Stimulated activated CD8-positive, alpha-beta memory T cell treated with anti-CD3 and anti-CD28 coated beads, Interleukin-7, amount 100 ng/mL, for 1 hour (primary cell): ENCODE measurements at regions not wholly inside any gene's neighbourhood (a gene's known extent, or its start where the extent isn't known, plus 50 kb on each side); places are given as distances from the start of the nearest gene placed in this dataset.
"Not testable (repeated sequence)": the region's sequence is repeated elsewhere in the genome, so short reads cannot be mapped to it uniquely, and the experiment has no call there.

Experiments used
- DNase-seq, 2 donors: peaks; one replicate each; pipeline ENCODE4 v3.0.0-alpha.2; 2020; ENCODE audit warnings: low read depth in 2 of 2

DNA sequence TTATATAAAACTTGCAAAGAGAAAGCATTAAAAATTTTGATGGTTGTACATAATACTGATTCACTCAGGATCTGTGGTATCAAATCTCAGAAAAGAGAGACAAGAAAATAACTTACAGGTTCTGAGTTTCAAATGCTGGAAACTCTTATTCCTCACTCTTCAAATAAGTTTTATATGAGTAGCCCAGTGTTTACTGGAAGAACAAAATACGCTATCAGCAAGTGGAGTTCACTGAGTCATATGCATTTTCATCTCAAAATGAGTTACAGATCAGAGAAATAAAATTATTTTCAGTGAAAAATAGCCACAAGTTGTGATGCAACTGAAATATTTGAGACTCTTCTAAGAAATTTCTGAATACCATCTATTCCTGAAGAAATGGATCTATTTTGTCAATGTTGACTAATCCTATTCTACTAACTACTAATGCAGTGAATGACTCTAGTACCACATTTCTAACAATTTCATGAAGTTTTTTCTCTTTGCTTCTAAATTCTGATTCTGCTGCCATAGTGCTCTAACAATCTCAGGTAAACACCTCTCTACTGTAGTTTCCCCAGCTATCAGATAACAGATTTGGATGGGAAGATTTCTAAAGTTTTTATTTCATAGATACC lies 391.7 kb downstream of the ZEB2 start:
- no peak for DNase-seq

GRCh38 chr2:144127693-144128092 lies 392.2 kb downstream of the ZEB2 start:
- no peak for DNase-seq

DNA sequence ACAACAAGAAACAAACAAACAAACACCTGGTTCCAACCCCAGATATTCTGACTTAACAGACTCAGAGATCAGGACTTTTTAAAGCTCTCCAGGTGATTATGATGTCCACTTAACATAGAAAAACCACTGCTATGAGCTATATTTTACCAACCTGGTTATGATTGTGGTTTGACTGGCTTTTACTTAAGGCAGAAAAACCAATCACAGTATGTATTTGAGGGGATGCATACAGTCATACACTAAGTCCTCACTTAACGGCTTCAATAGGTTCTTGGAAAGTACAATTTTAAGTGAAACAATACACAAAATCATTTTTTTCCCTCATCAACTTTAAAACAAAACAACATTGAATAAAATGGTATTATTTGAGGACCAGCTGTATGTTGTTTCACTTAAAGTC lies 393.6 kb downstream of the ZEB2 start:
- DNase-seq = no peak

DNA sequence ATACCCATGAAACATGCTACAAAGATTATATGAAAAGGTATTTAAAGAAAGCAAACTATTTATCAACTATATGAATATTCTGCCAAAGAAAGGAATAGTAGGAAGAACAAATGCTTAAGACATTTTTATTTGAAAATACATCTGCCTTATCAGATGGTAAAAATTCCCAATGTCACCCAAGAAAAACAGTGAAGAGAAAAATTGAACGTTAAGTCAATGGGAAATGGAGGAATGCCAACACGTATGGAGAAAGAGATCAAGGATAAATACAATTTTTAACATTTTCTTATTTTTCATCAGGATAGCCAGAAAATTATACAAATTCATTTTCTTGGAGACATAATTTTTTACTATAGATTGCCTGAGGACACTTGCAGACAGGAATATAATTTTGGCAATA lies 394.2 kb downstream of the ZEB2 start:
- DNase-seq = no peak

- no peak for DNase-seq
Observed at GRCh38 chr2:144124882-144125281, 395.0 kb downstream of the ZEB2 start.

- no peak for DNase-seq
Observed at GRCh38 chr2:144120487-144120886, 399.4 kb downstream of the ZEB2 start.

GRCh38 chr2:144117086-144117485 lies 402.8 kb downstream of the ZEB2 start:
- DNase-seq = no peak

DNA sequence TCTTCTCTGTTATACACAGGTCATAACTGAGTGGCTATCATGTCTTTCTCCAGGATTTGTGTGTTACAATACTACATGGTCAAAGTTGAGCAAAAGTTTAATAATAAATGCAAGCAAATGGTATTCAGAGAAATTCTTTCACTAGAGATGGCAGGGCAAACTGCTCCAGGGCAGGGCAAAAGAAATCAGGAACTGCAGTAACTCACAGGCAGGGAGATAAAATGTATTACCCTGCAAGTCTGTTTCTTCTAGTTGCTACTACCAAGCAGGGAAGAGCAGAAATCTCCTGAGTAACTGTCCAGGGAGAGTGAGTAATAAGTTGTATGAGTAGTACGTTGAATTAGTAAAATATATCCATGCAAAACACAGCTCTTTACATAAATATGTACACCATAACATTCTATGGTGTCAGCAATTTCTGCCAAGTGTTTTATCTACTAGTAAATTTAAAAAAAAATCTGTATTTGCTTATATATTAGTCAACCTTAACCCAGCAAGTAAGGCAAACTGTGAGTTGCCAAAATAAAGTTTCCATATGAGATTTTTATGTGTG lies 404.1 kb downstream of the ZEB2 start:
- no peak for DNase-seq

- no peak for DNase-seq
Observed at GRCh38 chr2:144114760-144115159, 405.2 kb downstream of the ZEB2 start.

DNA sequence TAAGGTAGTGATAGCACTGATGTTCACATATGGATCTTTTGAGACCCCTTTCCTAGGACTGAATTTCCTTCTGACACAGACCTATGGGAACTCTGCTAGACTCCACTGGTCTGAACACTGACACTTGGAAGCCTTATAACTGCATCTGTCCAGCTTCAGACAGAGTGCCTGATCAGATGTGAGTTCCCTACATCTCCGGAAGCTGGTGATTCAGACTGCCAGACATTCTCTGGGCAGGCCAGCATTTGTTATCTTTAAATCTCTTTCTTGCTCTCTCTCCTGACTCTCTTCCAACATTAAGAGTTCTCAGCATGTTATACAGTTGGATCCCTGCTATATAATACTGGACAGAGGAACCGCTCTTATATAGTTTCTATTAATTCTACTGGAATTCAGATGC lies 408.5 kb downstream of the ZEB2 start:
- DNase-seq = no peak

- not testable (repeated sequence) for DNase-seq
Observed at GRCh38 chr2:144106104-144106503, 413.8 kb downstream of the ZEB2 start.

DNA sequence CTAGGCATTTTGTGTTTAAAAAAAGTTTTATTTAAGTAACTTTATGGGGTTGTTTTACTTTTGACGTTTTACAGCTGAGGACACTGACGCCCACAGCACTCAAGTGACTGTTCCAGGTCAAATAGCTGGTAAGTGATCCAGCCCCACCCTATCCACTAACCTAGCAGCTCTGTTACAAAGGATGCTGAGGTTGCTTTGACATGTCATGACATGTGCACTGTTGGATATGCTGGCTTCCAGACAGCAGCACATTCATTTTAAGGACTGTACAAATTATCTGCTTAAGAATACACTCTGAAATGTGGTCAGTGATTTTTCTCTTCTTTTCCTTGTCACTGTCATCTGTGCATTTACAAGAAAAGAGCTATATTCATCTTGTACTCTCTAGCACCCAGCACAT lies 417.5 kb downstream of the ZEB2 start:
- DNase-seq = no peak

- DNase-seq = no peak
Observed at GRCh38 chr2:144099780-144100377, 420.0 kb downstream of the ZEB2 start.

DNA sequence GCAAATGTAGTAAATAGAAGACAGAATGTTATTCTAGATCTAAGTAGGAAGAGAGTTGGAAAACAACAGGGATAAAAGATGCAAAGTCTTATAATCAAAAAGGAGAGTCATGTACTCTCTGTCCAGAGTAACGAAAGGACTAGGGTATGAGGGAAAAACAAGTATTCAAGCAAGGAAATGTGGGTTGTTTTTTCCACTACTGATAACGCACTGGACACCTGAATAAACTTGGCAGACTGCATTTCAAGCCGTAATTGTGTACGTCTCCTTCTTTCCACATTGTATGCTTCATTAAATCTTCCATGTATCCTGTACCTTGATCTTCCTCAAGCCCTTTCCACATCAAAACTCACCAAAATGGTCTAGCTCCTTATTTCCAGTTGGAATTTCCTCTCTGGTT lies 420.6 kb downstream of the ZEB2 start:
- DNase-seq = no peak

DNA sequence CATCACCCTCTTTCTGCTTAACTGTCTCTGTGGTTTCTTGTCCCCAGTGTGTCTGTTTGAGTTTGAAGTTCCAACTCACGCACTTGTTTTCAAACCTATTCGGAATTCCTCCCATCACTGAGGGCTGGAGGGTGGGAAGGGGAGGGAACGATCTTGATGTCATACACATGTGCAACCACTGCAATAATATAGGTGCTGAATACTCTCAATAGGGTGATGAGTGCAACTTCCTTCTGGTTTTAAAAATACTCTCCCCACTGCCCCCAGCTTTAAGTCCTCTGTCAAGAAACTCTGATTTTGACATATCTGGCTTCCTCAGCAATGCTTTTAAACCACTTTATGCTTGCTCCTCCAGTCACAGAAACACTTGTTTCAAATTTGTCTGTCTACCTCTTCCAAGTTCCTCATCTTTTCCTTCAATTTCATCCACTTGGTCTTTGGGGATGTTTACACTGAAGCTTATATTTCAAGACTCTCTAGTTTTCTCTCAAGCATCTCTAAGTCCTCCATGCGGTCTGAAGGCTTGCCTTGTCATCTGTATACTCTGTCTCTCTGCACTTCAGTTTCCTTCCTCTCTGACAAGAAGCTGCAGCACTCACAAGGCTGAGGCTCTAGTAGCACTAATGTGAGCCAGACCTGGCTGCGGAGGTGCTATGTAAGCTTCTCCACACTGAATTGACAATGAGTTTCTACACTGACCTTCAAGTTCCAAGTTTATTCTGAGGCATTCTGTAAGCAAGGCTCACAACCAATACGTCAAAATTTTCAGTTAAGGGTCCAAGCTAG lies 422.3 kb downstream of the ZEB2 start:
- DNase-seq = no peak

DNA sequence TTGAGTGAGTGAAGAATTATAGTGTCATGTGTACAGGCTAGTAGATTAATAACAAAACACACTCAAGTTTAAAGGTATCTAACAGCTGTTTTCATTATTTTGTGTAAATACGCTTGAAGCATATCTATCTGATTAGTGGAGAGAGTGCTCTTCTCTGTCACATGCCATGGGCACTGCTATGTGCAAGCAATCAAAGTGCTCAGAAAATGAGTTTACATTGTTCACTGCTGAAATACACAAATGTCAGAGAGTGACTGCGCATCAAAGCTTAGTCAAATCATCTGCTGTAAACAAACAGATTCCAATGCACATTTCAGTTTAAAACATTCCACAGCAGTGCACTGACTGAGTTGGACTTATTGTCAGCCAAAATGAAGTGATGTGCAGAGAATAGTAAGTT lies 423.4 kb downstream of the ZEB2 start:
- no peak for DNase-seq

GRCh38 chr2:144094408-144095151 lies 425.3 kb downstream of the ZEB2 start:
- no peak for DNase-seq

- no peak for DNase-seq
Observed at GRCh38 chr2:144091622-144092021, 428.3 kb downstream of the ZEB2 start.

DNA sequence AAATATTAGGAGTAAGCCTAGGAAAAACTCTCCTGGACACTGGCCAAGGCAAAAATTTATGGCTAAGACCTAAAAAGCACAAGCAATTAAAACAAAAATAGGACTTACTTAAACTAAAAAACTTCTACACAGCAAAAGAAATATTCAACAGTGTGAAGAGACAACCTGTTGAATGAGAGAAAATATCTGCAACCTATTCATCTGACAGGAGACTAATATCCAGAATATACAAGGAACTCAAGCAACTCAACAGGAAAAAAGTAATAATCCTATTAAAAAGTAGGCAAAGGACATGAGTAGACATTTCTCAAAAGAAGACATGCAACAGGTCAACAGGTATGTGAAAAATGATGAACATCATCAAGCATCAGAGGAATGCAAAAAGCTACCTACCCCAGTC lies 431.1 kb downstream of the ZEB2 start:
- DNase-seq = no peak

- DNase-seq = no peak
Observed at GRCh38 chr2:144086965-144087364, 433.0 kb downstream of the ZEB2 start.

GRCh38 chr2:144085016-144085415 lies 434.9 kb downstream of the ZEB2 start:
- no peak for DNase-seq

DNA sequence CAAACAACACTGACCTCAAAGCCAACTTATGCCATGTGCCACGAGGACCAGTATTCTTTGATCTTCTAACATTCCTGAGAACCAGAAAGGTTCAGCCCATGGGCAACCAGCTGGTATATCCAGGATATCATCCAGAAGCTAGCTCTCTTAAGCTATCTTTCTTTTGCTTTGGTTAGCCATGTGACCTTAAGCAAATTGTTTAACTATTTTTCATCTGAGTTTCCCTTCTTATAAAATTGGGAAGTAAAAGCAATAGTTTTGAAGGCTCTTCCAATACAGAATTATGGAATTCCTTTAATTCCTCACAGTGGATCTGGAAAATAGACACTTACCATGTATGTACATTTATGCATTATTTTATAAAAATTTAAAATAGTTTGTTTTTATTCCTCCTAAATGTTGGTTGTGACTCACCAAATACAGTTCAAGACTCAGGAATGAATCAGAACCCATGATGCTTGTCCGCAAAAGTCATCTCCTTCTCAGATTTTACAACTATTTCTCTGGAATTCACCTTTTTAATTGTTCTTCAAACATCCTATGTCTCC lies 435.7 kb downstream of the ZEB2 start:
- DNase-seq = no peak
